ENCODE measurements at regions not wholly inside any gene's neighbourhood (a gene's known extent, or its start where the extent isn't known, plus 50 kb on each side); places are given as distances from the start of the nearest gene placed in this dataset.

DNA sequence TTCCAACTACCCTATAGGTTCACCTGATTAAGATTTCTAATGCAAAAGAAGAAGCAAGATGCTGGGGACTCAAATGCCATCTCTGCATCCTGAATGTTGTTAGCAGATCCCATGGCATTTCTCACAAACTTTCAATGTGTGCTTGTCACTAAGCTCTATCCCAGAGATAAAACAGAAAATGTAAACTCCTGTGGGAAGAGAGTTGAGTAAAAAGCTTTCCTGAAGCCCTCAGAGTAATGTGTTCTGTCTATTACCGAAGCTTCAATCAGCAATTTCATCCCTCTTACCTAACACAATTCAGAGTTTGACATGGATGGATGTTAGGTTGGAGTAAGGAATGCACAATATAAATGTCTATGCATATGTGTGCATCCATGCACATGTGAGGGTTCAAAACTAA is 829.9 kb upstream of the PRMT6 start:
- intact Hi-C loops (cut with micrococcal nuclease) = no loop called here
- POLR2A ChIA-PET = no interaction called here

More for the DNA sequence above, 829.9 kb upstream of the PRMT6 start:
- CTCF ChIA-PET = no interaction called here
- Histone ChIP-seq H3K27me3 (ENCODE audit: control insufficient read depth in 2 of 2, insufficient read depth in 2 of 2, low read length in 2 of 2) (no peaks in the 10 kb centered on the region), H3K4me1 (ENCODE audit: control insufficient read depth, extremely low read depth, insufficient read depth, low read length) (no peaks in the 10 kb centered on the region), H3K9ac (replicated peaks; ENCODE audit: extremely low read depth, insufficient read depth, low read length) (no peak overlapping the region), H3K27ac (ENCODE audit: insufficient read depth, low read depth, low read length) (no peak overlapping the region), H3K9me3 (replicated peaks; ENCODE audit: control insufficient read depth, insufficient read depth, low read length) (peaks cover 4% of the 10 kb centered on the region), H4K20me1 (replicated peaks; ENCODE audit: control insufficient read depth, extremely low read depth, insufficient read depth, low read length) (no peaks in the 10 kb centered on the region), H3K79me2 (ENCODE audit: control insufficient read depth, insufficient read depth, low read length) (no peaks in the 10 kb centered on the region), H3K36me3 (ENCODE audit: control insufficient read depth in 2 of 2, extremely low read depth in 1 of 2, insufficient read depth in 2 of 2, low read length in 2 of 2) (no peaks in the 10 kb centered on the region), H3K4me2 (ENCODE audit: insufficient read depth, low read length) (no peak overlapping the region), H3K9me1 (replicated peaks; ENCODE audit: control insufficient read depth, extremely low read depth, insufficient read depth, low read length) (no peaks in the 10 kb centered on the region), H3K4me3 (replicated peaks in 1 of 3; ENCODE audit: insufficient read depth in 1 of 3, low read depth in 1 of 3, low read length in 3 of 3) (no peak overlapping the region), H2AFZ (ENCODE audit: low read depth, low read length) (no peak overlapping the region)
- dilution Hi-C loops (cut with MboI; ENCODE audit: extremely low pct_ligation_motif_present, low sequenced_read_pairs) = no loop called here
- no peak for TF ChIP-seq FOS (IDR thresholded peaks at IDR 0.05; ENCODE audit: borderline replicate concordance, insufficient read depth, low read length)
- no peak for TF ChIP-seq POLR2A (IDR thresholded peaks at IDR 0.05; ENCODE audit: low read depth, low read length)
- no peak for TF ChIP-seq POLR2AphosphoS5 (IDR thresholded peaks at IDR 0.05; ENCODE audit: insufficient read depth, low read depth, low read length)
- TF ChIP-seq, protein P1, sequence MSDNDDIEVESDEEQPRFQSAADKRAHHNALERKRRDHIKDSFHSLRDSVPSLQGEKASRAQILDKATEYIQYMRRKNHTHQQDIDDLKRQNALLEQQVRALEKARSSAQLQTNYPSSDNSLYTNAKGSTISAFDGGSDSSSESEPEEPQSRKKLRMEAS (IDR thresholded peaks at IDR 0.05; ENCODE audit: insufficient read depth, insufficient read length) = no peak
- TF ChIP-seq, protein P2, sequence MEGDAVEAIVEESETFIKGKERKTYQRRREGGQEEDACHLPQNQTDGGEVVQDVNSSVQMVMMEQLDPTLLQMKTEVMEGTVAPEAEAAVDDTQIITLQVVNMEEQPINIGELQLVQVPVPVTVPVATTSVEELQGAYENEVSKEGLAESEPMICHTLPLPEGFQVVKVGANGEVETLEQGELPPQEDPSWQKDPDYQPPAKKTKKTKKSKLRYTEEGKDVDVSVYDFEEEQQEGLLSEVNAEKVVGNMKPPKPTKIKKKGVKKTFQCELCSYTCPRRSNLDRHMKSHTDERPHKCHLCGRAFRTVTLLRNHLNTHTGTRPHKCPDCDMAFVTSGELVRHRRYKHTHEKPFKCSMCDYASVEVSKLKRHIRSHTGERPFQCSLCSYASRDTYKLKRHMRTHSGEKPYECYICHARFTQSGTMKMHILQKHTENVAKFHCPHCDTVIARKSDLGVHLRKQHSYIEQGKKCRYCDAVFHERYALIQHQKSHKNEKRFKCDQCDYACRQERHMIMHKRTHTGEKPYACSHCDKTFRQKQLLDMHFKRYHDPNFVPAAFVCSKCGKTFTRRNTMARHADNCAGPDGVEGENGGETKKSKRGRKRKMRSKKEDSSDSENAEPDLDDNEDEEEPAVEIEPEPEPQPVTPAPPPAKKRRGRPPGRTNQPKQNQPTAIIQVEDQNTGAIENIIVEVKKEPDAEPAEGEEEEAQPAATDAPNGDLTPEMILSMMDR (IDR thresholded peaks at IDR 0.05; ENCODE audit: extremely low read depth in 1 of 2, insufficient read depth in 1 of 2, low read depth in 1 of 2, low read length in 2 of 2) = no peak
- no peak for TF ChIP-seq EZH2 (IDR thresholded peaks at IDR 0.05; ENCODE audit: borderline replicate concordance, low read depth, low read length, severe bottlenecking)
- no peak for TF ChIP-seq MYC (IDR thresholded peaks at IDR 0.05; ENCODE audit: low read depth, low read length)
- TF ChIP-seq GATA2 (IDR thresholded peaks at IDR 0.05; ENCODE audit: insufficient read depth, insufficient read length, low read depth, low read length) = no peak
- no peak for TF ChIP-seq JUN (IDR thresholded peaks at IDR 0.05; ENCODE audit: borderline replicate concordance, insufficient read depth, insufficient read length, low read depth)
- BruUV-seq (replicated peaks) = no TSS peak
- FAIRE-seq = no peak
- DNase-seq (ENCODE audit: low read depth, low spot score) = no peak

All from endothelial cell of umbilical vein (primary cell).